ENCODE measurements at regions not wholly inside any gene's neighbourhood (a gene's known extent, or its start where the extent isn't known, plus 50 kb on each side); places are given as distances from the start of the nearest gene placed in this dataset.
"Not testable (repeated sequence)": the region's sequence is repeated elsewhere in the genome, so short reads cannot be mapped to it uniquely, and the experiment has no call there.

- DNase-seq = no peak
Measured at GRCh38 chr7:120054376-120055100, 218.4 kb upstream of the KCND2 start.

DNA sequence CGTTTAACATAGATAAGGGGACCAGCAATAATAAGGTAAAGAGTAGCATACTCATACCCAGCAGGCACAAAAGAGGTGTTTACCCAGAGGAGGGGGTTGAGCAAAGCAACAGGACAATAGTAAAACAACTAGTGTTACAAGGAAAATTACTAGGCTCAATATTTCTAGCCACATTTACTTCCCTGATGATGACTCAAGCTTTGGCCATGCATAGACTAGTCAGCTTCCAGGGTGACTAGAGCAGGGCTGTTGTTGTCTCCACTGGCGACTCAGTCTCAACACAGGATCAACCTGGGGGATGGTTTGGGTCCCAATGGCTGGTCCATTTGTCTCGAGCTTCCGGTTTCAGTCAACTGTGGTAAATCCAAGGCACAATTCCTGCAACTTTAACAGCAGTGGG is 217.7 kb upstream of the KCND2 start:
- DNase-seq = no peak

GRCh38 chr7:120056227-120056626 is 216.7 kb upstream of the KCND2 start:
- no peak for DNase-seq

DNA sequence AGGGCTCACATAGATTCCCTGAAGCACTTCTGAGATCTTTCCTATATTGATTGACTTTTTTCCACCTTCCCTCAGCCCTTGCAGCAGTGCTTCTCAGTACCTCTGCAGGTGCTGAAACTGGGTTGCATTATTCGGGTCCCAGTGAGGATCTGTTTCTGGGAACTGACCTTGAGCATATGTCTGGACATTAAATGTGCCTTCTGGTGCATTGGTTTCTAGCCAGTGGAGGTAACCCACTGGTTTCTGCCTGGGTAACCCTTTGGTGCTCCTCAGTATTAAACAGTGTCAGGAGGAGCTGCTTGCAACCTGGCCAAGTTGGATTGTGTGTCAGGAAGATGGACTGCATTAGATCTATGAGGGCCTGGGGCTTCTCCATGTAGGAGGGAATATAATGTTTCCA is 213.3 kb upstream of the KCND2 start:
- DNase-seq = peak; percentile 70 to 80

DNA sequence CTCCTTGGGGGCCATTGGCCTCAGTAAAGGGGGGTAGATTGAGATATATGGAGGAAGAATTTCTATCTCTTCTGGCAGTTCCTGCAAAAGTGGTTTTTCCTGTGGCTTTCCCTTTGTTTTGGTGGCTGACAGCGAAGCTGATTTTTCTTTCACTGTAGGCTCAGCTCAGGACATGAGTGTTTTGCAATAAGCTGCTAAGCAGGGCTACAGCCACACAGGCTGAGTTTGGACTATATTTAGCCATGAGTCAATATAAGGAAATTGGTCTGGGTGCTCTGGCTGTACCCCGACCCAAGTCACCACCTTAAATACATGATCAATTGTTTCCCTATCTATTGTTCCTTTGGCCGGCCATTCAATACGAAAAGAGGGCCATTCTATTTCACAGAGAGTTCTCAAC is 212.7 kb upstream of the KCND2 start:
- DNase-seq = no peak

DNA sequence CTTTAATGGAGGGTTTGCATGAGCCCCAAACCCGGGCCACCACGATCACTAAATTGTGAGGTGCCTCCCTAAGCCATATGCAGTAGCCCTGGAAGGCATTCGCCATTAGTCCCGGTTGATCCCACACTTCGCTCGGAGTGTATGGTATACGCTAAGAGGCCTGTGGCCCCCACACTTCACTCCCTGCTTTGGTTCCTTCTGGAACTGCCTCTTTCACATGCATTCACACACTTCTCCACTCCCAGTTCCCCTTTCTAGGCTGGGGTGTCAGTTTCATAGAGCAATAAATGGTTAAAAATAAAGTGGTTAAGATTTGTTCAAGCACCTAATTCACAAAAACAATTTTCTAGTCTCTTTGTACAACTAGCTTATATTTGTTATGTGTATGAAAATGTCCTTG is 212.1 kb upstream of the KCND2 start:
- no peak for DNase-seq

DNA sequence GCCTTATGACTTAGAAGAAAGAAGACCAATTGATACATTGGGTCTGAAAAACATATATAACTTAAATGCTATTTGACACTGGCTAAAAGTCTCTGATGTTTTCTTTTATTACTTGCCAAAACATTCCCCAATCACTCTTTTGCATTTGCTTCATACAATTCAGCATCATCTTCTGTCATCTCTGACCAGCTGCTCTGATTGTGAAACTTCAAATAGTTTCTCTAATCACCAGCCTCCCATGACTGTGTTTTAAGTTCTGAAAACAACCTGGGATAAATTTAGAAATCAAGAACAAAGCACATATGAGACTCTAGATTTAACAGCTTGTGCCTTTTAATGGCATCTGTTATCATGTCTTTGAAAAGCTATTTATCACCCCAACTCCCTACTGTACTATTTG is 208.4 kb upstream of the KCND2 start:
- no peak for DNase-seq

DNA sequence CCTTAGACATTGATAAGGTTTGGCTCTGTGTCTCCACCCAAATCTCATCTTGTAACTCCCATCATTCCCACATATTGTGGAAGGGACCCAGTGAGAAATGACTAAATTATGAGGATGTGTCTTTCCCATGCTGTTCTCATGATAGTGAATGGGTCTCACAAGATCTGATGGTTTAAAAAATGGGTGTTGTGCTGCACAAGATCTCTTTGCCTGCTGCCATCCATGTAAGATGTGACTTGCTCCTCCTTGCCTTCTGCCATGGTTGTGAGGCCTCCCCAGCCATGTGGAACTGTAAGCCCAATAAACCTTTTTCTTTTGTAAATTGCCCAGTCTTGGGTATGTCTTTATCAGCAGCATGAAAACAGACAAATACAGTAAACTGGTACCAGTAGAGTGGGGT is 206.1 kb upstream of the KCND2 start:
- DNase-seq = not testable (repeated sequence)

- DNase-seq = no peak
Measured at GRCh38 chr7:120070201-120070600, 202.8 kb upstream of the KCND2 start.

- no peak for DNase-seq
Measured at GRCh38 chr7:120077777-120078176, 195.2 kb upstream of the KCND2 start.

DNA sequence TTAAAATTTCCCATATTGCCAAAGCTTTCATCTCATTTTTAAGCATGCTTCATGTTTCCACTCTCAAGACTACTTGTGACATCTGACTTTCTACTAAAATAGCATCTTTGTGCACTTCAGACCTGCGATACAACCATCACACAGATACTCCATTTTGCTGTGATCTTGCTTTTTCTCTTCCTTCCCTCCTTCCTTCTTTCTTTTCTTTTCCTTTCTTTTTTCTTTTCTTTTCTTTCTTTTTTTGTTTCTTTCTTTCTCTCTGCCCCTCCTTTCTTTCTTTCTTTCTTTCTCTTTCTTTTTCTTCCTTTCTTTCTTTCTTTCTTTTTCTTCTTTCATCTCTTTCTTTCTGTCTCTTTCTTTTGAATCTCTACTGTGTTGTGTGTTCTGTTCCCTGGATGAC is 194.0 kb upstream of the KCND2 start:
- no peak for DNase-seq

GRCh38 chr7:120079704-120080103 is 193.3 kb upstream of the KCND2 start:
- no peak for DNase-seq

DNA sequence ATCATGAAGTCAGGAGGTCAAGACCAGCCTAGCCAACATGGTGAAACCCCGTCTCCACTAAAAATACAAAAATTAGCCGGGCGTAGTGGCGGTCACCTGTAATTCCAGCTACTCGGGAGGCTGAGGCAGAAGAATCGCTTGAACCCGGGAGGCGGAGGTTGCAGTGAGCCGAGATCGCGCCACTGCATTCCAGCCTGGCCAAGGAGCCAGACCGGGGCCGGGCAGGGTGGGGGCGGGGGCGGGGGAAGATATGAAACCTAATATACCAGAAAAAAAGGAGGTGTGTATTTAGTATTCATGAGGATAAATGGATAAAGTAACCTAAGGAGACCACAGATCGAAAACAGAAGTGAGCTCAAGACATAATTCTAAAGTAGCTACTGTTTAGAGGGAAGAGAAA is 186.5 kb upstream of the KCND2 start:
- not testable (repeated sequence) for DNase-seq

DNA sequence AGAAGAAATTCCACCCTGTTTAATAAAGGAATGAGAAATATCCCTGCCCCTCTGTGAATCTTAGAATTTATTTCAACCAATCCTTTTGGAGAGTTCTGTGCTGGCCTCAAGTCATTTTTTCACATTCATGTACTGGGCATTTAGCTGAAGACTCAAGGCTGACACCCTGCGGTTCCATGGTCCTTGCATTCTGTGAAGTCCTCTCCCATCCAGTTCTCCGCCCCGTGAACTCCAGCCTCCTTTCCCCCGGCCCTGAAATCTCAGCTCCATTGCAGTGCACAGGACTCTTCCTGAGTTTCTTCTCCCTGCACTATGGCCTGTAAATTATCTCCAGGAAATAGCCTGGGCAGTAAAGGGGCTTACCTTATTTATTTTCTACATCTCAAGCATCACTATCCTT is 183.0 kb upstream of the KCND2 start:
- DNase-seq = no peak

GRCh38 chr7:120091807-120092206 is 181.2 kb upstream of the KCND2 start:
- DNase-seq = no peak

DNA sequence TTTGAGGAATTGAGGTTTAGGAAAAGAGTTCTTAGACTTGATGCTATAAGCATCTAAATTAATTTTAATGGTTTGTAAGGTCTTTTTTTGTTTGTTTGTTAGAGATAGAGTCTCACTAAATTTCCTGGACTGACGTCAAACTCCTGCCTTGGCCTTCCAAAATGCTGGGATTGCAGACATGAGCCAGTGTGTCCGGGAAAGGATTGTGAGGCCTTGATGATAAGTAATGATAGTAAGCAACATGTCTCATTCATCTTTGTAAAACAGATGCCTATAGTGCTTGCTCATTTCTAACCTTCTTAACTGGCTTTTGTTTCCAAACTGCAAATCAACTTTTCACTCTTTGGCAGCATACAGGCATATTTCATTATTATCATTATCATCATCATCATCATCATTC is 176.0 kb upstream of the KCND2 start:
- no peak for DNase-seq

GRCh38 chr7:120097774-120098173 is 175.2 kb upstream of the KCND2 start:
- no peak for DNase-seq

- DNase-seq = no peak
Measured at GRCh38 chr7:120108376-120108775, 164.6 kb upstream of the KCND2 start.

DNA sequence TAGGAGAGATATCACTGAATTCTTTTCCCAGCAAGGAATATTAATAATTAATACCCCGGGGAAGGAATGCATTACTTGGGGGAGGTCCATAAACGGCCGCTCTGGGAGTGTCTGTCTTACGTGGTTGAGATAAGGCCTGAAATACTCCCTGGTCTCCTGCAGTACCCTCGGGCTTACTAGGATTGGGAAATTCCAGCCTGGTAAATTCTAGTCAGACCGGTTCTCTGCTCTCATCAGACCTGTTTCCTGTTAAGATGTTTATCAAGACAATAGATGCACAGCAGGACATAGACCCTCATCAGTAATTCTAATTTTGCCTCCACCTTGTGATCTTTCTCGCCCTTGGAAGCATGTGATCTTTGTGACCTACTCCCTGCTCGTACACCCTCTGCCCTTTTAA is 162.8 kb upstream of the KCND2 start:
- DNase-seq = no peak

DNA sequence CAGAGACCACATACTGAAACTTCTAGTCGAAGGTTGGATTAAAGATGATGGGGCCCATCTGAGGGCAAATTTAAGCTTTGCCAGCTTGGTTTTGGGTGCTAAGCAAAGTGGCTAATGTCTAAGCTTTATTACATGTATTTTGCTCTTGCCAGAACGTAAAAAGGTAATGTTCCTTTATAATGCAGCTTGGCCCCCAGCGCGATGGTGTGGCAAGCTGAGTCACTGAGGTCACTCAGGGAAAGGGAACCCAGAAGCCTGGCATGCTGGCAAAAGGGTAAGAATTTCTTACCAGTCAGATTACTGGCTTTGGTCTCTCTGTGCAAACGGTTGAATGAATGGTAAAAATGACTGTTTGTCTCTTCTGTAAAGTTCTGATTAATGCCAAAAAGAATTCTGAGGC is 158.3 kb upstream of the KCND2 start:
- no peak for DNase-seq

GRCh38 chr7:120123528-120123927 is 149.4 kb upstream of the KCND2 start:
- DNase-seq = no peak

DNA sequence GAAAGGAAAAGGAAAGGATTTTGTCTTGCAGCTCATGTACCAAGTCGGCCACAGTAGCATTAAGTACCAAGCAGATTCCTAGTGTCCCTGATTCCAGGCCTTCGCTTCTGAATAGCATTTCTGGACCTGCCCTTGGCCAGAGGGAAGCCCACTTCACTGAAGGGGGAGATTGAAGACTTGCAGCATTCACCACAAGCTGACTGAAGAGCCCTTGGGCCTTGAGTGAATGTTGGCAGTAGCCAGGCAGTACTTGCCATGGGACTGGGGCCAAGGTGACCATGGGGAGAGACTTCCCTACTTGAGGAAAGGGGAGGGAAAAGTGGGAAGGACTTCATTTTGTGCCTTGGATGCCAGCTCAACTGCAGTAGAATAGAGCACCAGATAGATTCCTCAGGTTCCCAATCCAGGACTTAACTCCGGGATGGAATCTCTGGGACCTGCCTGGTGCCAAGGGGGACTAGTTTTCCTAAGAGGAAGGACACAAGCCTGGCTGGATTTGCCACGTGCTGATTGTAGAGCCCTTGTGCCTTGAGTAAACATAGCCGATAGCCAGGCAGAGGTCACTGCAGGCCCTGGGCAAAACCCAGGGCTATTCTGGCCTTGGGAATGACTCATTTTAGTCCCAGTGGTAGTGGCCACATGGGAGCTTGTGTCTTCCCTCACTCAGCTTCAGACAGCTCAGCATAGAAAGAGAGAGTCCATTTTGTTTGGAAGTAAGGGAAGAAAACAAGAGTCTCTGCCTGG is 141.7 kb upstream of the KCND2 start:
- no peak for DNase-seq

GRCh38 chr7:120138497-120138896 is 134.5 kb upstream of the KCND2 start:
- no peak for DNase-seq

- DNase-seq = peak in 1 of 2 experiments; percentile 17
Measured at GRCh38 chr7:120156476-120156875, 116.5 kb upstream of the KCND2 start.

GRCh38 chr7:120160166-120160565 is 112.8 kb upstream of the KCND2 start:
- DNase-seq = no peak
